Vagina (tissue), 2 donors: ENCODE measurements at regions not wholly inside any gene's neighbourhood (a gene's known extent, or its start where the extent isn't known, plus 50 kb on each side); places are given as distances from the start of the nearest gene placed in this dataset.

Source experiments
- DNase-seq, 2 donors: peaks; one replicate each; pipeline ENCODE4 v3.0.0-alpha.2; 2017; ENCODE audit errors: extremely low spot score in 2 of 2
- H3K27ac ChIP-seq: fragments of 200-600 bp; sonication (generic); one replicate; pipeline ENCODE4 v1.5.1; 2019
- H3K27me3 ChIP-seq: fragments of 200-600 bp; sonication (generic); one replicate; pipeline ENCODE4 v1.5.1; 2019
- H3K36me3 ChIP-seq, 2 donors: fragments of 200-600 bp; sonication (generic); one replicate each; pipeline ENCODE4 v1.5.1; 2017 to 2019
- H3K4me1 ChIP-seq: fragments of 200-600 bp; sonication (generic); one replicate; pipeline ENCODE4 v1.5.1; 2019
- H3K4me3 ChIP-seq, 2 donors: fragments of 200-600 bp; sonication (generic); 1 replicate in 1 of 2; 2 replicates in 1 of 2; pipeline ENCODE4 v1.5.1; 2016 to 2019
- H3K9me3 ChIP-seq: fragments of 200-600 bp; sonication (generic); one replicate; pipeline ENCODE4 v1.5.1; 2019
- POLR2A ChIP-seq, 2 donors: fragments of 450-650 bp; IDR thresholded peaks; one replicate each; pipeline ENCODE4 v1.6.1; 2017; ENCODE audit warnings: antibody characterized with exemption in 2 of 2, mild to moderate bottlenecking in 2 of 2, moderate library complexity in 2 of 2
- POLR2AphosphoS5 ChIP-seq, 2 donors: sonication (generic); formaldehyde crosslinking; IDR thresholded peaks; one replicate each; pipeline ENCODE4 v1.9.0; 2017; ENCODE audit warnings: antibody characterized with exemption in 2 of 2, mild to moderate bottlenecking in 2 of 2, low read depth in 1 of 2; ENCODE audit not compliant: insufficient read depth in 1 of 2
- intact Hi-C: fragments of 100-400 bp; cut with DNase I; formaldehyde crosslinking; loops from one replicate; pipeline ENCODE4 v1.15.1; 2023
- TF ChIP-seq, protein P1 (sequence below), 3 experiments: fragments of 450-650 bp in 2 of 3; fragments of 200-600 bp in 1 of 3; sonication (generic) in 1 of 3; IDR thresholded peaks; one replicate each; pipeline ENCODE4 v1.5.1; 2017 to 2019; ENCODE audit warnings: antibody characterized with exemption in 3 of 3, mild to moderate bottlenecking in 2 of 3, moderate library complexity in 2 of 3

DNA sequence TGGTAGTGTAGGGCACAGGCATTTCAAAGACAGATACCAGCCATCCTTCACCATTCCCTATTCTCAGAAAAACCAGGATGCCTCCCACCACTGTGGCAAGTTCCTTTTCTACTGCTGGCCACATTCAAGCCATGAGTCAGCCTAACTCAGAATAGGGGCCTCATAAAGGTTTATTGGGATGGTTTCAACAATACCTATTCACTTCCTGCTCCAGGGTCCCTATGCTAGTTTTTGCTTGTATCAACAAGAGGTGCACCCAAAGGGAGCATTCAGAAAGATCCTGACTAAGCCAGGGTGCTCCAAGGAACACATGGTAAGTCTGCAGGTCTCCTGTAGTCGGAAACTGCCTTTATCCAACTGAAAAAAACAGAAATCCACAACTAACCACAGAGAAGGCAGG, 76.9 kb upstream of the EGR2 start:
- no peaks in the 10 kb centered on the region for H3K4me1 ChIP-seq
- intact Hi-C loops = no loop called here
- no peak overlapping the region for H3K27ac ChIP-seq
- no peaks in the 10 kb centered on the region for H3K27me3 ChIP-seq
- H3K4me3 ChIP-seq = no peak overlapping the region
- no peak for DNase-seq
- no peaks in the 10 kb centered on the region for H3K36me3 ChIP-seq
- no peak for TF ChIP-seq POLR2A (IDR thresholded peaks at IDR 0.05)
- no peak for TF ChIP-seq POLR2AphosphoS5 (IDR thresholded peaks at IDR 0.05; ENCODE audit: insufficient read depth in 1 of 2, low read depth in 1 of 2)
- TF ChIP-seq, protein P1, sequence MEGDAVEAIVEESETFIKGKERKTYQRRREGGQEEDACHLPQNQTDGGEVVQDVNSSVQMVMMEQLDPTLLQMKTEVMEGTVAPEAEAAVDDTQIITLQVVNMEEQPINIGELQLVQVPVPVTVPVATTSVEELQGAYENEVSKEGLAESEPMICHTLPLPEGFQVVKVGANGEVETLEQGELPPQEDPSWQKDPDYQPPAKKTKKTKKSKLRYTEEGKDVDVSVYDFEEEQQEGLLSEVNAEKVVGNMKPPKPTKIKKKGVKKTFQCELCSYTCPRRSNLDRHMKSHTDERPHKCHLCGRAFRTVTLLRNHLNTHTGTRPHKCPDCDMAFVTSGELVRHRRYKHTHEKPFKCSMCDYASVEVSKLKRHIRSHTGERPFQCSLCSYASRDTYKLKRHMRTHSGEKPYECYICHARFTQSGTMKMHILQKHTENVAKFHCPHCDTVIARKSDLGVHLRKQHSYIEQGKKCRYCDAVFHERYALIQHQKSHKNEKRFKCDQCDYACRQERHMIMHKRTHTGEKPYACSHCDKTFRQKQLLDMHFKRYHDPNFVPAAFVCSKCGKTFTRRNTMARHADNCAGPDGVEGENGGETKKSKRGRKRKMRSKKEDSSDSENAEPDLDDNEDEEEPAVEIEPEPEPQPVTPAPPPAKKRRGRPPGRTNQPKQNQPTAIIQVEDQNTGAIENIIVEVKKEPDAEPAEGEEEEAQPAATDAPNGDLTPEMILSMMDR (IDR thresholded peaks at IDR 0.05) = no peak
- H3K9me3 ChIP-seq = no peaks in the 10 kb centered on the region

GRCh38 chr10:62890395-62890794, 74.2 kb upstream of the EGR2 start:
- Histone ChIP-seq H3K4me1 (no peaks in the 10 kb centered on the region), H3K9me3 (no peaks in the 10 kb centered on the region), H3K27ac (no peak overlapping the region), H3K4me3 (no peak overlapping the region), H3K27me3 (no peaks in the 10 kb centered on the region), H3K36me3 (no peaks in the 10 kb centered on the region)
- no peak for DNase-seq
- TF ChIP-seq, protein P1 (IDR thresholded peaks at IDR 0.05) = no peak
- TF ChIP-seq POLR2AphosphoS5 (IDR thresholded peaks at IDR 0.05; ENCODE audit: insufficient read depth in 1 of 2, low read depth in 1 of 2) = no peak
- TF ChIP-seq POLR2A (IDR thresholded peaks at IDR 0.05) = no peak
- intact Hi-C loops = no loop called here

- Histone ChIP-seq H3K27me3 (no peaks in the 10 kb centered on the region), H3K4me3 (no peak overlapping the region), H3K27ac (no peak overlapping the region), H3K9me3 (no peaks in the 10 kb centered on the region), H3K4me1 (no peaks in the 10 kb centered on the region), H3K36me3 (no peaks in the 10 kb centered on the region)
- DNase-seq = no peak
- TF ChIP-seq POLR2AphosphoS5 (IDR thresholded peaks at IDR 0.05; ENCODE audit: insufficient read depth in 1 of 2, low read depth in 1 of 2) = no peak
- TF ChIP-seq POLR2A (IDR thresholded peaks at IDR 0.05) = no peak
- TF ChIP-seq, protein P1 (IDR thresholded peaks at IDR 0.05) = no peak
- intact Hi-C loops = no loop called here
These were observed 71.5 kb upstream of the EGR2 start for GRCh38 chr10:62887642-62888041.

- Histone ChIP-seq H3K27ac (no peak overlapping the region), H3K4me3 (no peak overlapping the region), H3K9me3 (no peaks in the 10 kb centered on the region), H3K36me3 (no peaks in the 10 kb centered on the region), H3K27me3 (no peaks in the 10 kb centered on the region), H3K4me1 (no peaks in the 10 kb centered on the region)
- intact Hi-C loops = no loop called here
- no peak for DNase-seq
- no peak for TF ChIP-seq POLR2AphosphoS5 (IDR thresholded peaks at IDR 0.05; ENCODE audit: insufficient read depth in 1 of 2, low read depth in 1 of 2)
- TF ChIP-seq, protein P1 (IDR thresholded peaks at IDR 0.05) = no peak
- no peak for TF ChIP-seq POLR2A (IDR thresholded peaks at IDR 0.05)
These were observed 69.7 kb upstream of the EGR2 start for GRCh38 chr10:62885684-62886461.

DNA sequence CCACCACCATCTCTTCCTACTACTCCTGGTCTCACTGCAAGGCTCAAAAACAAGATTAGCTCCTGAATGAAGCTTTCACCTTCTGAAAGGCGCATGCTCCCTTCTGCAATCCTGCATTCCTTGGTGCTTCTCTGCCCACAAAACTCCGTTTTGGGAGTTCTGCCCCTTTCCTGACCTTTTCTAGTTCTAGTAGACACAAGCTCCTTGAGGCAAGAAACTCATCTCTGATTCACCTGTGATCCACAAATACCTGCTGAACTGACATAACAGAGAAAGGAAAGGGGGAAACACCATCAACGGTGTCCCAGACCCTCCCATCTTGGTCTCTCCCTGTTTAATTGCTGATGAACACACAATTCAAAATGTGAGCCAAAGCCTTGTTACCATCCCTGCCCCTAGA, 64.0 kb upstream of the EGR2 start:
- H3K9me3 ChIP-seq = no peaks in the 10 kb centered on the region
- no peaks in the 10 kb centered on the region for H3K4me1 ChIP-seq
- no peaks in the 10 kb centered on the region for H3K27me3 ChIP-seq
- intact Hi-C loops = no loop called here
- TF ChIP-seq POLR2AphosphoS5 (IDR thresholded peaks at IDR 0.05; ENCODE audit: insufficient read depth in 1 of 2, low read depth in 1 of 2) = no peak
- H3K36me3 ChIP-seq = no peaks in the 10 kb centered on the region
- DNase-seq = no peak
- H3K4me3 ChIP-seq = no peak overlapping the region
- H3K27ac ChIP-seq = no peak overlapping the region
